ENCODE measurements at regions not wholly inside any gene's neighbourhood (a gene's known extent, or its start where the extent isn't known, plus 50 kb on each side); places are given as distances from the start of the nearest gene placed in this dataset.

DNA sequence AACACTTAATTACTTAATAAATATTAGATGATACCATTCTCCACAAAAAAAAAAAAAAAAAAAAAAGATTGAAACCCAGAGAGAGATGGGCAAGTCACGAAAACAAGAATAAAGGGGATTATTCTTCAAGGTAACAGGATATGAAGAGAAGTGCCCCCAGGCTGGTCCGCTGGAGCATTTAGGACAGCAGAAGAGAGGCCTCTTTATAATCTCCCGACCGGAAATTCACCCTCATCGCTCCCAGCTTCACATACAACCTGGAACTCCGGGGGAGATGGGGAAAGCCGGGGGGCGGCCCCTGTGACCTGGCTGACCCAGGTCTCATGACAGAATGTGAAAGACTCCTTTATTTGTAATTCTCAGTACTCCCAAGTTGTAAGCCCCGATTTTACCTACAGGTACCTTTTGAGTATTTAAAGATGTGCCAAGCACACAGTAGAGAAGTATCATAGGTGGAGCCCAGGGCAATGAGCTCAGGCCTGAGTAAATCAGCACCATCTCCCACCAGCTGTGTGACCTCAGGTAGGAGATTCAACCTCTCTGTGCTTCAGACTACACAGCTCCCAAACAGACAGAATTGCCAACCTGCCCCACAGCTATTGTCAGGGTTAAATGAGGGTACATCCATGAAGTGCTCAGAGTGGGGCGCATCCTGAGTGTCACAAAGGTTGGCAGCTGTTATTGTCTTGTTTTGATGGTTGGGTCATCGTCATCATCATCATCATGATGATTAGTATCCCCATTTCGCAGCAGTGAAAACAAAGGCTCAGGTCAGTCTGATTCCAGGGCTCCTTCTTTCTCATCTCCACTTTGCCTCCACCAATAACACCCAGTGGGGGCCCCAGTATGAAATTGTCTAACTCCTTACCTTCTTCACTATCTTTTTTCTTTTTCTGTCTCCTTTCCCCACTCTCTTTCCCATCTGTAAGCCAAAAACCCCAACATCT lies 148.4 kb downstream of the PSMG1 start:
- no peak for TF ChIP-seq POLR2A (IDR thresholded peaks at IDR 0.05; ENCODE audit: extremely low read depth, insufficient read length)
- TF ChIP-seq, protein P1, sequence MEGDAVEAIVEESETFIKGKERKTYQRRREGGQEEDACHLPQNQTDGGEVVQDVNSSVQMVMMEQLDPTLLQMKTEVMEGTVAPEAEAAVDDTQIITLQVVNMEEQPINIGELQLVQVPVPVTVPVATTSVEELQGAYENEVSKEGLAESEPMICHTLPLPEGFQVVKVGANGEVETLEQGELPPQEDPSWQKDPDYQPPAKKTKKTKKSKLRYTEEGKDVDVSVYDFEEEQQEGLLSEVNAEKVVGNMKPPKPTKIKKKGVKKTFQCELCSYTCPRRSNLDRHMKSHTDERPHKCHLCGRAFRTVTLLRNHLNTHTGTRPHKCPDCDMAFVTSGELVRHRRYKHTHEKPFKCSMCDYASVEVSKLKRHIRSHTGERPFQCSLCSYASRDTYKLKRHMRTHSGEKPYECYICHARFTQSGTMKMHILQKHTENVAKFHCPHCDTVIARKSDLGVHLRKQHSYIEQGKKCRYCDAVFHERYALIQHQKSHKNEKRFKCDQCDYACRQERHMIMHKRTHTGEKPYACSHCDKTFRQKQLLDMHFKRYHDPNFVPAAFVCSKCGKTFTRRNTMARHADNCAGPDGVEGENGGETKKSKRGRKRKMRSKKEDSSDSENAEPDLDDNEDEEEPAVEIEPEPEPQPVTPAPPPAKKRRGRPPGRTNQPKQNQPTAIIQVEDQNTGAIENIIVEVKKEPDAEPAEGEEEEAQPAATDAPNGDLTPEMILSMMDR (IDR thresholded peaks at IDR 0.05; ENCODE audit: low read depth, low read length): no peak
- no peak for TF ChIP-seq MYC (IDR thresholded peaks at IDR 0.05; ENCODE audit: low read depth, low read length)
- TF ChIP-seq, protein P2, sequence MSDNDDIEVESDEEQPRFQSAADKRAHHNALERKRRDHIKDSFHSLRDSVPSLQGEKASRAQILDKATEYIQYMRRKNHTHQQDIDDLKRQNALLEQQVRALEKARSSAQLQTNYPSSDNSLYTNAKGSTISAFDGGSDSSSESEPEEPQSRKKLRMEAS (IDR thresholded peaks at IDR 0.05; ENCODE audit: low read depth, low read length): no peak

DNA sequence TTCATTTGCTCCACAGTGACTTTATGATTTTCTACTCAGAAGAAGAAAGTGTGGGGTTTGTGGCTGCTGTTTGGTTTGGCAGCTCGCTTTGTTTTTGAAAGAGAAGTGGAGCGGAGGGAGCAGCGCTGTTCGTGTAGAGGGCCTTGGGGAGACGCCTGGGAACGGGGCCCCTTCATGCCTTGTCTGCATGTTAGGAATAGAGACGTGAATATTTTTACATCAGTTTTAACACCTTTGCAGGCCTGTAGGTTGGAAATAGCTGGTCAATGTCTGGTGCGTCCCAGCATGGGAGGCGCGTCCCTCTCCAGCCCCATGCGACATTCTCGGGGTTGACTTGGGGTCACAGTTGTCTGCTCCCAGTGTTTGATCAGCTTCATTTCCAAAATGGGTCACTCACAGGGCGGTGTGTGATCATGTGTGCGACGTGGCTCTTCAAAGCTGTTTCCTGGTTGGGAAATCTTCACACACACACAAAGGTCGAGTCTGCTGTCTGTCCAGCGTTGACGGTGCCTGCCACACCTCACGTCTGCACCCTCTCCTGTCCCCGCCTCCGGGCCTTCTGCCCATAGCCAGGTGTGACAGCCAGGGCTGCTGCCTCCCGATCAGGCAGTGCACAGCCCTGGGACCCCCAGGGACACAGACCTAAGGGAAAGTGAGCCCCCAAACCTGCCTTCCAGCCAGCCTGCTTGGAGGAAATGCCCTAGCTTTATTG lies 149.2 kb downstream of the PSMG1 start:
- DNase-seq (ENCODE audit: low read depth): no peak
- no peak overlapping the region for H3K4me3 ChIP-seq (ENCODE audit: low read depth, low read length)
- TF ChIP-seq POLR2A (IDR thresholded peaks at IDR 0.05; ENCODE audit: extremely low read depth, insufficient read length): no peak
- no peak for TF ChIP-seq MYC (IDR thresholded peaks at IDR 0.05; ENCODE audit: low read depth, low read length)
- TF ChIP-seq, protein P1 (IDR thresholded peaks at IDR 0.05; ENCODE audit: low read depth, low read length): no peak
- TF ChIP-seq, protein P2 (IDR thresholded peaks at IDR 0.05; ENCODE audit: low read depth, low read length): no peak

More for the DNA sequence above, 148.4 kb downstream of the PSMG1 start:
- no peak overlapping the region for H3K4me3 ChIP-seq (ENCODE audit: low read depth, low read length)
- DNase-seq (ENCODE audit: low read depth): no peak

DNA sequence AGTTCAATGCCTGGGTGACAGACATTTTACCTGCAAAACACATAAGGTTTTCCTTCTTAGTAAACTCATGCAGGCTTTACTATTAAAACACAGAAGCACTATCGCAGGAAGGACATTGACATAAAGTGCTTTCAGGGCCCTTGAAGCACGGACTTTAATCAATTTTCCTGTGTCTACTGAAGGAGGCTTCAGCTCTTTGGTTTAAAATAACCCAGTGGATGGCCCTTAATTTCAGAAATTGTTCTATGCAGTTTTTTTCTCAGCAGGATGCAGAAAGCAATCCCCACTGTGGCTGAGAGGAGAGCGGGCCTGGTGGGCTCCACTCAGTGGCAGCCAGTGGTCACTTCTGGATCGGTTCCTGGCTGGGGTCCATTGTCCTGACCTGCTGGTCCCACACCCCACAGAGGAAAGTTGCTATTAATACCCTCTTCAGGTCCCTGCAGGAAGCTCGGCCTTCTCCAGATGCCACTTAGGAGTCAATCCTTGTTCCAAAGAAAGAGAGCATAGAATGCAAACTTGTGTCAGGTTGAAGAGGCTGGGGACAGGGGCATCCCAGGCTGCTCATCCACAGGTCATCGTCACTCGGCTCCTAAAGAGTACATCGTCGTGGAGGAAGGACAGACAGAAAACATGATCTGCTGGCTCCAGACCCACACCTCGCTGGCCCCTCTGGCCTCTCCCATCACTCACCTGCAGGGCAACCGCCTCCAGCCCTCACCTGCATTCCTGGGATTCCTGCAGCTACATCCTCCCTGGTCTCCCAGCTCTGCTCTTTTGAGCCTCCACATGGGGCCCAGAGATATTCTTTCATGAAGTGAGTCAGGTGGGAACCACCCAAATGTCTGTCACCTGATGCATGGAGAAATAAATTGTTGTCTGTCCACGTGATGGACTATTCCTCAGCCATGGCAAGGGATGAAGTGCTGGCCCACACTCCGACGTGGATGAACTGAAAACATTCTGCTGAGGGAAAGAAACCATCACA lies 153.1 kb downstream of the PSMG1 start:
- no peak overlapping the region for H3K4me3 ChIP-seq (ENCODE audit: low read depth, low read length)
- DNase-seq (ENCODE audit: low read depth): no peak
- TF ChIP-seq POLR2A (IDR thresholded peaks at IDR 0.05; ENCODE audit: extremely low read depth, insufficient read length) (no peak), MYC (IDR thresholded peaks at IDR 0.05; ENCODE audit: low read depth, low read length) (no peak)
- TF ChIP-seq, protein P1 (IDR thresholded peaks at IDR 0.05; ENCODE audit: low read depth, low read length): no peak
- TF ChIP-seq, protein P2 (IDR thresholded peaks at IDR 0.05; ENCODE audit: low read depth, low read length): no peak

DNA sequence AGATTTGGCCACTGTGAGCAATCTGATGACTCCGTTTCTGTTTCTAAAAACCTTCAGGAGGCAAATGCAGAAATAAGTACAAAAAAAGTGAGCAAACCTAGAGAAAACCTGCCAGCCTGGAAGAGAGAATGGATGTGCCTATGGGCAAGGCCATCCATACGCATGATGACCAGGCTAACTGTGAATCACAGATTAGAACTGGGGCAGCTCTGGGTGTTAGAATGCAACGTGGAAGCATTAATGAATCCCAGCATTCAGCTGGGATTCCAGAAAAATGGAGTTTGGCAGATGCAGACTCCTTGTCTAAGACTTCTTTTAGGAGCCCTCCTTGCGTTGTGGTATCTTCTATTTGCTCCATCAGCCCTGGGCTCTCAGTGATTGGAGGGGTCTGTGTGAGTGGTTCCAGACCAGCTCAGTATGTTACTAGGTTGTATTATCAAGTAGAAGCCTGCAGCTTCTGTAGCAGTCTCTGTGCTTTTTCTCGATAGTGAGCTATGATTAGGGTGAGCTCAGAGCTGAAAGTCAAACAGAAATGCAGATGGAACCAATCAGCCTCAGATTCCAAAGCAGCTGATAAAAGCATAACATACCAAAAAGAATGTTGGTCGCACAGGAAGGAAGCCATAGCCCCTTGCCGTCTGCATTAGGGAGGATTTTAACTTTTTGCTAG lies 154.0 kb downstream of the PSMG1 start:
- no peak for DNase-seq (ENCODE audit: low read depth)
- H3K4me3 ChIP-seq (ENCODE audit: low read depth, low read length): no peak overlapping the region
- TF ChIP-seq, protein P1 (IDR thresholded peaks at IDR 0.05; ENCODE audit: low read depth, low read length): no peak
- TF ChIP-seq POLR2A (IDR thresholded peaks at IDR 0.05; ENCODE audit: extremely low read depth, insufficient read length) (no peak), MYC (IDR thresholded peaks at IDR 0.05; ENCODE audit: low read depth, low read length) (no peak)
- TF ChIP-seq, protein P2 (IDR thresholded peaks at IDR 0.05; ENCODE audit: low read depth, low read length): no peak
